T-helper 1 cell treated with Interleukin-12 subunit alpha and Interleukin-12 subunit beta and Interleukin-4 antibody, amounts not matched to agents 30 μg/mL and 1 μg/mL, for 36 hours (primary cell): ENCODE measurements at regions not wholly inside any gene's neighbourhood (a gene's known extent, or its start where the extent isn't known, plus 50 kb on each side); places are given as distances from the start of the nearest gene placed in this dataset.

Experiments
- H3K27ac Mint-ChIP-seq: one replicate; pipeline ENCODE4 v1.8.0; 2021; ENCODE audit warnings: mild to moderate bottlenecking, mixed read lengths
- H3K27me3 Mint-ChIP-seq: one replicate; pipeline ENCODE4 v1.8.0; 2021; ENCODE audit warnings: low read depth, mixed read lengths
- H3K36me3 Mint-ChIP-seq: one replicate; pipeline ENCODE4 v1.8.0; 2021; ENCODE audit warnings: low read depth, mixed read lengths
- H3K4me1 Mint-ChIP-seq: one replicate; pipeline ENCODE4 v1.8.0; 2021; ENCODE audit warnings: low read depth, mixed read lengths
- H3K4me3 Mint-ChIP-seq: one replicate; pipeline ENCODE4 v1.8.0; 2021; ENCODE audit warnings: mild to moderate bottlenecking, moderate library complexity, mixed read lengths
- H3K9me3 Mint-ChIP-seq: one replicate; pipeline ENCODE4 v1.8.0; 2021; ENCODE audit warnings: mixed read lengths

- H3K4me1 Mint-ChIP-seq = no peaks in the 10 kb centered on the region
- no peaks in the 10 kb centered on the region for H3K27me3 Mint-ChIP-seq
- H3K27ac Mint-ChIP-seq = no peak overlapping the region
- H3K9me3 Mint-ChIP-seq = no peaks in the 10 kb centered on the region
- no peak overlapping the region for H3K4me3 Mint-ChIP-seq
- H3K36me3 Mint-ChIP-seq = no peaks in the 10 kb centered on the region
These were observed 847.3 kb upstream of the ADAMTS5 start for GRCh38 chr21:27814226-27814625.

- Mint-ChIP-seq H3K27me3 (no peaks in the 10 kb centered on the region), H3K4me3 (no peak overlapping the region), H3K27ac (no peak overlapping the region)
These were observed 846.9 kb upstream of the ADAMTS5 start for GRCh38 chr21:27813750-27814149.

GRCh38 chr21:27813344-27813743 is 846.5 kb upstream of the ADAMTS5 start:
- no peaks in the 10 kb centered on the region for H3K4me1 Mint-ChIP-seq

More at GRCh38 chr21:27813750-27814149, 846.9 kb upstream of the ADAMTS5 start:
- Mint-ChIP-seq H3K4me1 (no peaks in the 10 kb centered on the region), H3K9me3 (no peaks in the 10 kb centered on the region), H3K36me3 (no peaks in the 10 kb centered on the region)

GRCh38 chr21:27812279-27812678 is 845.4 kb upstream of the ADAMTS5 start:
- no peaks in the 10 kb centered on the region for H3K9me3 Mint-ChIP-seq
- H3K27me3 Mint-ChIP-seq = no peaks in the 10 kb centered on the region
- no peaks in the 10 kb centered on the region for H3K36me3 Mint-ChIP-seq
- no peak overlapping the region for H3K4me3 Mint-ChIP-seq
- H3K4me1 Mint-ChIP-seq = no peaks in the 10 kb centered on the region
- H3K27ac Mint-ChIP-seq = no peak overlapping the region

More at GRCh38 chr21:27813344-27813743, 846.5 kb upstream of the ADAMTS5 start:
- Mint-ChIP-seq H3K27me3 (no peaks in the 10 kb centered on the region), H3K36me3 (no peaks in the 10 kb centered on the region), H3K4me3 (no peak overlapping the region), H3K9me3 (no peaks in the 10 kb centered on the region), H3K27ac (no peak overlapping the region)

GRCh38 chr21:27808923-27809322 is 842.0 kb upstream of the ADAMTS5 start:
- no peak overlapping the region for H3K27ac Mint-ChIP-seq
- H3K4me1 Mint-ChIP-seq = no peaks in the 10 kb centered on the region
- H3K36me3 Mint-ChIP-seq = no peaks in the 10 kb centered on the region
- no peak overlapping the region for H3K4me3 Mint-ChIP-seq
- H3K9me3 Mint-ChIP-seq = no peaks in the 10 kb centered on the region
- H3K27me3 Mint-ChIP-seq = no peaks in the 10 kb centered on the region

GRCh38 chr21:27807596-27807995 is 840.7 kb upstream of the ADAMTS5 start:
- H3K27me3 Mint-ChIP-seq = no peaks in the 10 kb centered on the region
- no peaks in the 10 kb centered on the region for H3K36me3 Mint-ChIP-seq
- H3K4me3 Mint-ChIP-seq = no peak overlapping the region
- H3K27ac Mint-ChIP-seq = no peak overlapping the region
- H3K4me1 Mint-ChIP-seq = no peaks in the 10 kb centered on the region
- no peaks in the 10 kb centered on the region for H3K9me3 Mint-ChIP-seq

- no peak overlapping the region for H3K27ac Mint-ChIP-seq
- no peaks in the 10 kb centered on the region for H3K9me3 Mint-ChIP-seq
- H3K4me1 Mint-ChIP-seq = no peaks in the 10 kb centered on the region
- H3K4me3 Mint-ChIP-seq = no peak overlapping the region
- no peaks in the 10 kb centered on the region for H3K36me3 Mint-ChIP-seq
- H3K27me3 Mint-ChIP-seq = no peaks in the 10 kb centered on the region
These were observed 839.4 kb upstream of the ADAMTS5 start for GRCh38 chr21:27806281-27806680.

- no peaks in the 10 kb centered on the region for H3K27me3 Mint-ChIP-seq
These were observed 838.8 kb upstream of the ADAMTS5 start for GRCh38 chr21:27805696-27806095.

GRCh38 chr21:27804515-27804914 is 837.6 kb upstream of the ADAMTS5 start:
- Mint-ChIP-seq H3K9me3 (no peaks in the 10 kb centered on the region), H3K36me3 (no peaks in the 10 kb centered on the region), H3K4me1 (no peaks in the 10 kb centered on the region), H3K27me3 (no peaks in the 10 kb centered on the region), H3K4me3 (no peak overlapping the region), H3K27ac (no peak overlapping the region)

More at GRCh38 chr21:27805696-27806095, 838.8 kb upstream of the ADAMTS5 start:
- Mint-ChIP-seq H3K27ac (no peak overlapping the region), H3K4me3 (no peak overlapping the region), H3K4me1 (no peaks in the 10 kb centered on the region), H3K36me3 (no peaks in the 10 kb centered on the region), H3K9me3 (no peaks in the 10 kb centered on the region)

- H3K36me3 Mint-ChIP-seq = no peaks in the 10 kb centered on the region
- no peaks in the 10 kb centered on the region for H3K9me3 Mint-ChIP-seq
- no peaks in the 10 kb centered on the region for H3K4me1 Mint-ChIP-seq
- H3K27ac Mint-ChIP-seq = no peak overlapping the region
- H3K27me3 Mint-ChIP-seq = no peaks in the 10 kb centered on the region
- H3K4me3 Mint-ChIP-seq = no peak overlapping the region
These were observed 836.7 kb upstream of the ADAMTS5 start for GRCh38 chr21:27803571-27803970.

GRCh38 chr21:27802816-27803475 is 836.1 kb upstream of the ADAMTS5 start:
- no peaks in the 10 kb centered on the region for H3K36me3 Mint-ChIP-seq
- no peaks in the 10 kb centered on the region for H3K4me1 Mint-ChIP-seq
- H3K4me3 Mint-ChIP-seq = no peak overlapping the region
- no peaks in the 10 kb centered on the region for H3K9me3 Mint-ChIP-seq
- no peaks in the 10 kb centered on the region for H3K27me3 Mint-ChIP-seq
- H3K27ac Mint-ChIP-seq = no peak overlapping the region

- no peaks in the 10 kb centered on the region for H3K27me3 Mint-ChIP-seq
- no peak overlapping the region for H3K27ac Mint-ChIP-seq
- no peaks in the 10 kb centered on the region for H3K9me3 Mint-ChIP-seq
- H3K4me1 Mint-ChIP-seq = no peaks in the 10 kb centered on the region
- H3K4me3 Mint-ChIP-seq = no peak overlapping the region
- H3K36me3 Mint-ChIP-seq = no peaks in the 10 kb centered on the region
These were observed 833.0 kb upstream of the ADAMTS5 start for GRCh38 chr21:27799861-27800260.

GRCh38 chr21:27796106-27796505 is 829.2 kb upstream of the ADAMTS5 start:
- no peaks in the 10 kb centered on the region for H3K4me1 Mint-ChIP-seq
- H3K4me3 Mint-ChIP-seq = no peak overlapping the region
- H3K27me3 Mint-ChIP-seq = no peaks in the 10 kb centered on the region
- no peaks in the 10 kb centered on the region for H3K9me3 Mint-ChIP-seq
- no peaks in the 10 kb centered on the region for H3K36me3 Mint-ChIP-seq
- H3K27ac Mint-ChIP-seq = no peak overlapping the region

- no peaks in the 10 kb centered on the region for H3K36me3 Mint-ChIP-seq
- H3K9me3 Mint-ChIP-seq = no peaks in the 10 kb centered on the region
- H3K4me3 Mint-ChIP-seq = no peak overlapping the region
- no peaks in the 10 kb centered on the region for H3K4me1 Mint-ChIP-seq
- H3K27ac Mint-ChIP-seq = no peak overlapping the region
- no peaks in the 10 kb centered on the region for H3K27me3 Mint-ChIP-seq
These were observed 828.5 kb upstream of the ADAMTS5 start for GRCh38 chr21:27795418-27795817.

- Mint-ChIP-seq H3K27ac (no peak overlapping the region), H3K4me1 (no peaks in the 10 kb centered on the region), H3K9me3 (no peaks in the 10 kb centered on the region), H3K4me3 (no peak overlapping the region), H3K27me3 (no peaks in the 10 kb centered on the region), H3K36me3 (no peaks in the 10 kb centered on the region)
These were observed 827.0 kb upstream of the ADAMTS5 start for GRCh38 chr21:27793901-27794300.

GRCh38 chr21:27787046-27787445 is 820.2 kb upstream of the ADAMTS5 start:
- Mint-ChIP-seq H3K4me3 (no peak overlapping the region), H3K9me3 (peaks cover 10% of the 10 kb centered on the region), H3K4me1 (no peaks in the 10 kb centered on the region), H3K27ac (no peak overlapping the region), H3K27me3 (no peaks in the 10 kb centered on the region), H3K36me3 (no peaks in the 10 kb centered on the region)
